ENCODE measurements at regions not wholly inside any gene's neighbourhood (a gene's known extent, or its start where the extent isn't known, plus 50 kb on each side); places are given as distances from the start of the nearest gene placed in this dataset.

- TF ChIP-seq, protein P1, sequence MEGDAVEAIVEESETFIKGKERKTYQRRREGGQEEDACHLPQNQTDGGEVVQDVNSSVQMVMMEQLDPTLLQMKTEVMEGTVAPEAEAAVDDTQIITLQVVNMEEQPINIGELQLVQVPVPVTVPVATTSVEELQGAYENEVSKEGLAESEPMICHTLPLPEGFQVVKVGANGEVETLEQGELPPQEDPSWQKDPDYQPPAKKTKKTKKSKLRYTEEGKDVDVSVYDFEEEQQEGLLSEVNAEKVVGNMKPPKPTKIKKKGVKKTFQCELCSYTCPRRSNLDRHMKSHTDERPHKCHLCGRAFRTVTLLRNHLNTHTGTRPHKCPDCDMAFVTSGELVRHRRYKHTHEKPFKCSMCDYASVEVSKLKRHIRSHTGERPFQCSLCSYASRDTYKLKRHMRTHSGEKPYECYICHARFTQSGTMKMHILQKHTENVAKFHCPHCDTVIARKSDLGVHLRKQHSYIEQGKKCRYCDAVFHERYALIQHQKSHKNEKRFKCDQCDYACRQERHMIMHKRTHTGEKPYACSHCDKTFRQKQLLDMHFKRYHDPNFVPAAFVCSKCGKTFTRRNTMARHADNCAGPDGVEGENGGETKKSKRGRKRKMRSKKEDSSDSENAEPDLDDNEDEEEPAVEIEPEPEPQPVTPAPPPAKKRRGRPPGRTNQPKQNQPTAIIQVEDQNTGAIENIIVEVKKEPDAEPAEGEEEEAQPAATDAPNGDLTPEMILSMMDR (IDR thresholded peaks at IDR 0.05 in 2 of 3, conservative IDR thresholded peaks at IDR 0.05 in 1 of 3; ENCODE audit: control insufficient read depth in 2 of 3, extremely low read depth in 1 of 3, insufficient read depth in 1 of 3, low read depth in 3 of 3, low read length in 3 of 3) = no peak
- TF ChIP-seq HDGF (IDR thresholded peaks at IDR 0.05) = no peak
- no peak for TF ChIP-seq POLR2A (IDR thresholded peaks at IDR 0.05; ENCODE audit: low read depth, low read length)
- TF ChIP-seq JUND (IDR thresholded peaks at IDR 0.05; ENCODE audit: low read depth, low read length) = no peak
- no peak for TF ChIP-seq MXI1 (IDR thresholded peaks at IDR 0.05; ENCODE audit: low read depth, low read length)
- no peak for TF ChIP-seq ZZZ3 (IDR thresholded peaks at IDR 0.05; ENCODE audit: control insufficient read depth, insufficient read length, low read depth)
- TF ChIP-seq KDM1A (IDR thresholded peaks at IDR 0.05; ENCODE audit: borderline replicate concordance) = no peak
- TF ChIP-seq TAF1 (IDR thresholded peaks at IDR 0.05; ENCODE audit: borderline replicate concordance, low read depth, low read length) = no peak
- TF ChIP-seq, protein P2, sequence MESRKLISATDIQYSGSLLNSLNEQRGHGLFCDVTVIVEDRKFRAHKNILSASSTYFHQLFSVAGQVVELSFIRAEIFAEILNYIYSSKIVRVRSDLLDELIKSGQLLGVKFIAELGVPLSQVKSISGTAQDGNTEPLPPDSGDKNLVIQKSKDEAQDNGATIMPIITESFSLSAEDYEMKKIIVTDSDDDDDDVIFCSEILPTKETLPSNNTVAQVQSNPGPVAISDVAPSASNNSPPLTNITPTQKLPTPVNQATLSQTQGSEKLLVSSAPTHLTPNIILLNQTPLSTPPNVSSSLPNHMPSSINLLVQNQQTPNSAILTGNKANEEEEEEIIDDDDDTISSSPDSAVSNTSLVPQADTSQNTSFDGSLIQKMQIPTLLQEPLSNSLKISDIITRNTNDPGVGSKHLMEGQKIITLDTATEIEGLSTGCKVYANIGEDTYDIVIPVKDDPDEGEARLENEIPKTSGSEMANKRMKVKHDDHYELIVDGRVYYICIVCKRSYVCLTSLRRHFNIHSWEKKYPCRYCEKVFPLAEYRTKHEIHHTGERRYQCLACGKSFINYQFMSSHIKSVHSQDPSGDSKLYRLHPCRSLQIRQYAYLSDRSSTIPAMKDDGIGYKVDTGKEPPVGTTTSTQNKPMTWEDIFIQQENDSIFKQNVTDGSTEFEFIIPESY (IDR thresholded peaks at IDR 0.05) = no peak
- TF ChIP-seq POLR2AphosphoS5 (IDR thresholded peaks at IDR 0.05; ENCODE audit: low read length) = no peak
Observed at GRCh38 chr2:59885541-59885940, 667.9 kb downstream of the BCL11A start.

Measured in GM12878 (cell line).